H1 (cell line): ENCODE measurements at regions not wholly inside any gene's neighbourhood (a gene's known extent, or its start where the extent isn't known, plus 50 kb on each side); places are given as distances from the start of the nearest gene placed in this dataset.

Experiments used
- CTCF ChIA-PET: fragments of 300-600 bp; sonication (Branson Sonifier 250); formaldehyde crosslinking; loops from one replicate; lab custom pipeline; 2021; ENCODE audit not compliant: partially characterized antibody; lab: Charles Lee
- POLR2A ChIA-PET: fragments of 300-600 bp; sonication (Branson Sonifier 250); formaldehyde crosslinking; loops from one replicate; lab custom pipeline; 2021; ENCODE audit warnings: inconsistent platforms; ENCODE audit not compliant: partially characterized antibody; lab: Charles Lee
- DNase-seq, 2 experiments: peaks; one replicate each; pipeline versions ENCODE4 v3.0.0 to v3.0.0-alpha.2; 2010 to 2022; ENCODE audit warnings: low spot score in 2 of 2, low read depth in 1 of 2, mixed read lengths in 1 of 2
- FAIRE-seq: peaks from 2 replicates; lab custom pipeline; 2011; peaks lifted over from hg19 to GRCh38; lab: Jason Lieb, UNC
- H2AFZ ChIP-seq: 2 replicates; pipeline ENCODE4 v1.8.1; 2012; ENCODE audit warnings: low read length, inconsistent platforms
- H2AK5ac ChIP-seq: 2 replicates; pipeline ENCODE4 v1.6.1; 2013; ENCODE audit warnings: low read depth, low read length
- H2BK120ac ChIP-seq: replicated peaks from 2 replicates; pipeline ENCODE3; 2013; ENCODE audit warnings: low read depth, low read length, inconsistent platforms
- H2BK12ac ChIP-seq: 2 replicates; pipeline ENCODE4 v1.6.1; 2013; ENCODE audit warnings: low read depth, low read length
- H2BK15ac ChIP-seq: 2 replicates; pipeline ENCODE4 v1.6.1; 2013; ENCODE audit warnings: low read length
- H2BK20ac ChIP-seq: 2 replicates; pipeline ENCODE4 v1.6.1; 2013; ENCODE audit warnings: low read length
- H2BK5ac ChIP-seq: 2 replicates; pipeline ENCODE4 v1.6.1; 2013; ENCODE audit warnings: low read depth, low read length
- H3K14ac ChIP-seq: 2 replicates; pipeline ENCODE4 v1.6.1; 2013; ENCODE audit warnings: inconsistent platforms; ENCODE audit not compliant: insufficient read length
- H3K18ac ChIP-seq: 2 replicates; pipeline ENCODE4 v1.6.1; 2013; ENCODE audit warnings: low read length; ENCODE audit errors: extremely low read depth
- H3K23ac ChIP-seq: 2 replicates; pipeline ENCODE4 v1.6.1; 2013; ENCODE audit warnings: inconsistent platforms; ENCODE audit not compliant: insufficient read length
- H3K23me2 ChIP-seq: 2 replicates; pipeline ENCODE4 v1.6.1; 2013; ENCODE audit warnings: low read depth, low read length
- H3K27ac ChIP-seq: 2 replicates; pipeline ENCODE4 v1.6.1; 2011; ENCODE audit warnings: low read depth, low read length, inconsistent platforms
- H3K27me3 ChIP-seq, 4 experiments: replicated peaks in 1 of 4; 1 replicate in 1 of 4; 2 replicates in 3 of 4; pipeline versions ENCODE4 v1.6.1 to v1.8.1; 2011 to 2013; ENCODE audit warnings: low read length in 3 of 4, mild to moderate bottlenecking in 3 of 4, inconsistent platforms in 2 of 4, mixed read lengths in 2 of 4, moderate library complexity in 1 of 4; ENCODE audit not compliant: control insufficient read depth in 3 of 4, insufficient read depth in 3 of 4; ENCODE audit errors: extremely low read depth in 1 of 4
- H3K36me3 ChIP-seq, 4 experiments: 2 replicates each; pipeline versions ENCODE4 v1.6.1 to v1.8.1; 2011 to 2013; ENCODE audit warnings: mild to moderate bottlenecking in 4 of 4, low read length in 3 of 4, moderate library complexity in 2 of 4, control low read depth in 1 of 4, inconsistent platforms in 1 of 4; ENCODE audit not compliant: insufficient read depth in 4 of 4, control insufficient read depth in 2 of 4
- H3K4ac ChIP-seq: replicated peaks from 2 replicates; pipeline ENCODE3; 2013; ENCODE audit warnings: low read length, low read depth, mixed read lengths, inconsistent platforms; ENCODE audit not compliant: insufficient read length
- H3K4me1 ChIP-seq, 4 experiments: replicated peaks in 1 of 4; 1 replicate in 1 of 4; 2 replicates in 3 of 4; pipeline versions ENCODE4 v1.6.1 to v1.8.1; 2011 to 2013; ENCODE audit warnings: low read length in 3 of 4, inconsistent platforms in 2 of 4, mixed read lengths in 1 of 4; ENCODE audit not compliant: insufficient read depth in 4 of 4, control insufficient read depth in 3 of 4
- H3K4me2 ChIP-seq, 2 experiments: 2 replicates each; pipeline versions ENCODE4 v1.6.1 to v1.8.1; 2011 to 2013; ENCODE audit warnings: low read depth in 2 of 2, low read length in 2 of 2, control low read depth in 1 of 2, inconsistent platforms in 1 of 2, mild to moderate bottlenecking in 1 of 2; ENCODE audit not compliant: insufficient read depth in 1 of 2
- H3K4me3 ChIP-seq, 4 experiments: fragments of 200-600, 300-600 bp in 1 of 4; sonication (generic), shearing (Covaris generic), sonication (Bioruptor Twin) in 1 of 4; 2 replicates each; pipeline versions ENCODE4 v1.5.1 to v1.8.1; 2011 to 2016; ENCODE audit warnings: low read length in 4 of 4, low read depth in 3 of 4, control low read depth in 2 of 4, inconsistent platforms in 2 of 4, mild to moderate bottlenecking in 2 of 4, mixed read lengths in 1 of 4, moderate library complexity in 1 of 4; ENCODE audit not compliant: insufficient read depth in 2 of 4; ENCODE audit errors: extremely low read depth in 1 of 4
- H3K56ac ChIP-seq: replicated peaks from 2 replicates; pipeline ENCODE3; 2013; ENCODE audit warnings: low read depth, mild to moderate bottlenecking, mixed read lengths, low read length, inconsistent platforms; ENCODE audit not compliant: insufficient read length
- H3K79me1 ChIP-seq: 2 replicates; pipeline ENCODE4 v1.6.1; 2013; ENCODE audit warnings: low read depth, low read length, control low read depth
- H3K79me2 ChIP-seq, 2 experiments: 2 replicates each; pipeline versions ENCODE4 v1.6.1 to v1.8.1; 2012 to 2013; ENCODE audit warnings: low read length in 2 of 2, mild to moderate bottlenecking in 2 of 2, inconsistent platforms in 1 of 2; ENCODE audit not compliant: insufficient read depth in 2 of 2, control insufficient read depth in 1 of 2
- H3K9ac ChIP-seq, 4 experiments: replicated peaks in 1 of 4; 1 replicate in 1 of 4; 2 replicates in 3 of 4; pipeline versions ENCODE4 v1.6.1 to v1.8.1; 2011 to 2013; ENCODE audit warnings: low read depth in 3 of 4, low read length in 3 of 4, control low read depth in 2 of 4, mild to moderate bottlenecking in 2 of 4, moderate library complexity in 2 of 4, inconsistent platforms in 1 of 4; ENCODE audit errors: extremely low read depth in 1 of 4
- H3K9me3 ChIP-seq, 2 experiments: 2 replicates each; pipeline versions ENCODE4 v1.6.1 to v1.8.1; 2012 to 2013; ENCODE audit warnings: mild to moderate bottlenecking in 2 of 2, moderate library complexity in 2 of 2, control low read depth in 1 of 2, inconsistent platforms in 1 of 2, low read depth in 1 of 2, low read length in 1 of 2, mixed read lengths in 1 of 2; ENCODE audit not compliant: insufficient read depth in 2 of 2
- H4K20me1 ChIP-seq, 2 experiments: replicated peaks in 1 of 2; 2 replicates each; pipeline versions ENCODE3 to v1.8.1; 2011 to 2013; ENCODE audit warnings: inconsistent platforms in 2 of 2, low read length in 2 of 2, mild to moderate bottlenecking in 1 of 2; ENCODE audit not compliant: insufficient read depth in 2 of 2, control insufficient read depth in 1 of 2
- H4K5ac ChIP-seq: 2 replicates; pipeline ENCODE4 v1.6.1; 2013; ENCODE audit warnings: low read length, low read depth, mixed read lengths, inconsistent platforms; ENCODE audit not compliant: insufficient read length
- H4K8ac ChIP-seq: 2 replicates; pipeline ENCODE4 v1.8.0; 2013; ENCODE audit warnings: mild to moderate bottlenecking, moderate library complexity, low read length, inconsistent platforms; ENCODE audit not compliant: insufficient read depth; ENCODE audit errors: extremely low read depth
- H4K91ac ChIP-seq: replicated peaks from 2 replicates; pipeline ENCODE3; 2013; ENCODE audit warnings: low read length, mixed read lengths, inconsistent platforms; ENCODE audit not compliant: insufficient read length
- CBX8 ChIP-seq: fragments of 300-800, 300-1000 bp; sonication (generic); IDR thresholded peaks from 2 replicates; pipeline ENCODE4 v1.7.1; 2016; ENCODE audit warnings: low read depth, low read length, borderline replicate concordance
- CTCF ChIP-seq, 3 experiments: IDR thresholded peaks; 1 replicate in 2 of 3; 2 replicates in 1 of 3; pipeline versions ENCODE4 v1.5.1 to v1.6.1; 2011; ENCODE audit warnings: low read length in 3 of 3, mild to moderate bottlenecking in 3 of 3, inconsistent platforms in 2 of 3, low read depth in 1 of 3, moderate library complexity in 1 of 3; ENCODE audit not compliant: insufficient read depth in 1 of 3; ENCODE audit errors: control extremely low read depth in 1 of 3
- EGR1 ChIP-seq: IDR thresholded peaks from 2 replicates; pipeline ENCODE4 v1.6.1; 2011; ENCODE audit warnings: low read depth, low read length, borderline replicate concordance
- EZH2 ChIP-seq: fragments of 200-600 bp; sonication (generic); IDR thresholded peaks from 2 replicates; pipeline ENCODE4 v1.7.1; 2012; ENCODE audit warnings: low read depth, mild to moderate bottlenecking, moderate library complexity, low read length, inconsistent platforms; ENCODE audit not compliant: severe bottlenecking
- HDAC2 ChIP-seq, 2 experiments: fragments of 300-600 bp in 1 of 2; sonication (generic) in 1 of 2; IDR thresholded peaks; 2 replicates each; pipeline ENCODE4 v1.6.1; 2011 to 2012; ENCODE audit warnings: low read depth in 2 of 2, low read length in 2 of 2, mild to moderate bottlenecking in 2 of 2, moderate library complexity in 2 of 2, borderline replicate concordance in 1 of 2, inconsistent platforms in 1 of 2
- JUND ChIP-seq: IDR thresholded peaks from 2 replicates; pipeline ENCODE4 v1.6.1; 2011; ENCODE audit warnings: mild to moderate bottlenecking, improper control_type of control experiment, low read length
- MAFK ChIP-seq: IDR thresholded peaks from 2 replicates; pipeline ENCODE4 v1.6.1; 2012; ENCODE audit warnings: low read depth, mild to moderate bottlenecking, improper control_type of control experiment, low read length
- POLR2AphosphoS5 ChIP-seq: IDR thresholded peaks from 2 replicates; pipeline ENCODE4 v1.6.1; 2011; ENCODE audit warnings: low read depth, low read length
- SAP30 ChIP-seq: fragments of 300-600 bp; sonication (generic); IDR thresholded peaks from 2 replicates; pipeline ENCODE4 v1.7.1; 2012; ENCODE audit warnings: low read length, moderate library complexity, mild to moderate bottlenecking, inconsistent platforms; ENCODE audit not compliant: insufficient read depth, insufficient replicate concordance
- WGBS, 2 experiments: shearing (Covaris generic) in 1 of 2; methylation state at CpG; one replicate each; pipeline versions ENCODE4 v1.1.6 to v1.1.7; 2013 to 2015; ENCODE audit warnings: low lambda C conversion rate in 2 of 2, mixed read lengths in 2 of 2, inconsistent platforms in 1 of 2, low coverage in 1 of 2, missing lambda C conversion rate in 1 of 2; ENCODE audit not compliant: insufficient replicate concordance in 2 of 2, insufficient coverage in 1 of 2, insufficient read length in 1 of 2; ENCODE audit errors: extremely low coverage in 1 of 2, missing lambda C conversion rate in 1 of 2; 5-methylcytosine and 5-hydroxymethylcytosine counted together

GRCh38 chr13:79847882-79848592, 367.1 kb downstream of the NDFIP2 start:
- POLR2A ChIA-PET: no interaction called here
- no peak for FAIRE-seq
- H2AFZ ChIP-seq: peak overlapping the region; percentile 80

More at GRCh38 chr13:79847882-79848592, 367.1 kb downstream of the NDFIP2 start:
- H2BK120ac ChIP-seq: no peak overlapping the region
- no peaks in the 10 kb centered on the region; the same call in 1 of the 2 replicates for H3K23me2 ChIP-seq
- H3K79me2 ChIP-seq: no peaks in the 10 kb centered on the region
- H3K27me3 ChIP-seq: no peaks in the 10 kb centered on the region
- H3K79me1 ChIP-seq: no peaks in the 10 kb centered on the region
- no peak for TF ChIP-seq SAP30
- no peak for TF ChIP-seq CTCF (IDR thresholded peaks at IDR 0.05; ENCODE audit: control extremely low read depth in 1 of 3, insufficient read depth in 1 of 3, low read depth in 1 of 3, low read length in 3 of 3)
- TF ChIP-seq MAFK: no peak
- TF ChIP-seq EGR1: no peak
- TF ChIP-seq EZH2: no peak
- no peak for TF ChIP-seq HDAC2 (IDR thresholded peaks at IDR 0.05; ENCODE audit: borderline replicate concordance in 1 of 2, low read depth in 2 of 2, low read length in 2 of 2)
- TF ChIP-seq POLR2AphosphoS5: no peak
- TF ChIP-seq CBX8: no peak
- no peak for TF ChIP-seq JUND
- H3K4me2 ChIP-seq: no peak overlapping the region
- H2BK12ac ChIP-seq: no peak overlapping the region
- H3K27ac ChIP-seq: no peak overlapping the region
- no peak overlapping the region for H4K5ac ChIP-seq
- no peak overlapping the region for H3K18ac ChIP-seq
- no peaks in the 10 kb centered on the region; a peak in 1 of 7 replicates for H3K4me1 ChIP-seq
- H3K23ac ChIP-seq: no peak overlapping the region
- no peaks in the 10 kb centered on the region for H4K20me1 ChIP-seq
- H3K9me3 ChIP-seq: no peaks in the 10 kb centered on the region
- CTCF ChIA-PET: interaction anchor here (2.0 kb wide), 1 partner anchor 9 kb away, joined by 4 read pairs; no protein-coding TSS in a partner anchor
- H3K36me3 ChIP-seq: no peaks in the 10 kb centered on the region
- H2BK20ac ChIP-seq: no peak overlapping the region
- no peak overlapping the region for H2BK5ac ChIP-seq
- H3K4ac ChIP-seq: no peak overlapping the region
- H3K56ac ChIP-seq: no peak overlapping the region
- H2AK5ac ChIP-seq: no peak overlapping the region
- H2BK15ac ChIP-seq: no peak overlapping the region
- H3K4me3 ChIP-seq: no peak overlapping the region
- no peak overlapping the region for H4K91ac ChIP-seq
- DNase-seq: no peak
- H4K8ac ChIP-seq: no peak overlapping the region
- H3K14ac ChIP-seq: no peak overlapping the region
- WGBS, 2 experiments: 90% methylated on average over 5 of the region's 5 CpGs; no CpG with 5 or more reads in 1 of the 2 experiments
- H3K9ac ChIP-seq: no peak overlapping the region
